Mesodermal cell (in vitro differentiated cells): ENCODE measurements at regions not wholly inside any gene's neighbourhood (a gene's known extent, or its start where the extent isn't known, plus 50 kb on each side); places are given as distances from the start of the nearest gene placed in this dataset.
A peak's percentile ranks its signal among the peaks of the same experiment; 100 is the strongest.

Experiments
- H3K27ac ChIP-seq: 2 replicates; pipeline ENCODE4 v1.7.0; 2013; ENCODE audit warnings: mild to moderate bottlenecking, low read depth, low read length, moderate library complexity; ENCODE audit not compliant: severe bottlenecking
- H3K36me3 ChIP-seq: 2 replicates; pipeline ENCODE4 v1.7.1; 2013; ENCODE audit warnings: mild to moderate bottlenecking, low read length, moderate library complexity; ENCODE audit not compliant: control insufficient read depth, insufficient read depth
- H3K4me1 ChIP-seq: one replicate; pipeline ENCODE4 v1.7.1; 2013; ENCODE audit warnings: mild to moderate bottlenecking, low read length; ENCODE audit not compliant: insufficient read depth, control insufficient read depth, poor library complexity, severe bottlenecking
- H3K4me3 ChIP-seq: 2 replicates; pipeline ENCODE4 v1.7.0; 2013; ENCODE audit warnings: low read length, control low read depth, mild to moderate bottlenecking; ENCODE audit not compliant: insufficient read depth, poor library complexity, severe bottlenecking; ENCODE audit errors: extremely low read depth
- H3K9me3 ChIP-seq: 2 replicates; pipeline ENCODE4 v1.7.1; 2013; ENCODE audit warnings: mild to moderate bottlenecking, low read length, moderate library complexity; ENCODE audit not compliant: control insufficient read depth
- WGBS, 2 experiments: methylation state at CpG; one replicate each; pipeline ENCODE4 v1.1.5; 2013; ENCODE audit warnings: missing lambda C conversion rate in 2 of 2; ENCODE audit not compliant: insufficient coverage in 2 of 2; 5-methylcytosine and 5-hydroxymethylcytosine counted together

- H3K9me3 ChIP-seq: no peaks in the 10 kb centered on the region
- no peaks in the 10 kb centered on the region for H3K36me3 ChIP-seq
- H3K27ac ChIP-seq: no peak overlapping the region
- no CpG with 5 or more reads among the region's 3 CpGs for WGBS, 2 experiments
- peaks cover 1% of the 10 kb centered on the region for H3K4me1 ChIP-seq
- H3K4me3 ChIP-seq: no peak overlapping the region
Observed at GRCh38 chr11:131005829-131006228, 89.5 kb upstream of the SNX19 start.

GRCh38 chr11:131025020-131025419 lies 108.7 kb upstream of the SNX19 start:
- WGBS, 2 experiments: no CpG with 5 or more reads among the region's 1 CpG
- no peak overlapping the region for H3K4me3 ChIP-seq

DNA sequence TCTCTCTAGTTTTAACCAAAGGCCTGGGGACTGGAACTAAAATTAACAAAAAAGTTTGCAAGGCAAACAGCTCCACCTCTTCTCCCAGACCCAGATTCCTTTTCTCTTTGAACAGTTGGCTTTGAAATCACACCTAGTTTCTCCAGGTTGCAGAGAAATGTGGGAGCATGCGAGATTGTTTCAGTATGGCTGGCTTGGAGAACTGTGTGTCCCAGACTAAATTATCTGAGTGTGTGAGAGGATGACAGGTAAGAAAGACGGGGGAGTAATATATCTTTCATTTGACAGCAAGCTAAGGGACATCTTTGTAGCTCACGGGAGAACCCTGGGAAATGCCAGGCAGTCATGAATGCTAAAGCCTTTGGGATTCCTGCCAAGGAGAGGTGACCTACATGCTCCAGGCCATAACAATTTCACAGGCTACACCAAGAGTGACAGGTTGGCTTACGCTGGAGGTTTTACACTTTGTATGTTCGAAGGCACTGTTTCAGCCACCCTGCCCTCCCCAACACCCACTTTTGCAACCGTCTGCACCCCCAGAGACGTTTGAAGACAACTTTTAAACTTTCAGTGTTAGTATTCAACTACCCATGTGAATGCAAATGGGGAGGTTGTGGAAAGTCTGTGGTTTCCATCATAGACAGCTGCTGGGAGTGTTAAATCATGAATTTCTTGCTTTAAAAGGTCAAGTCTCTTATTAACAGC lies 109.3 kb upstream of the SNX19 start:
- no peaks in the 10 kb centered on the region for H3K9me3 ChIP-seq
- H3K4me1 ChIP-seq: no peaks in the 10 kb centered on the region
- no peaks in the 10 kb centered on the region for H3K36me3 ChIP-seq
- 74 to 89% methylated on average over 4 to 5 of the region's 7 CpGs for WGBS, 2 experiments
- H3K27ac ChIP-seq: no peak overlapping the region
- no peak overlapping the region for H3K4me3 ChIP-seq

More at GRCh38 chr11:131025020-131025419, 108.7 kb upstream of the SNX19 start:
- no peaks in the 10 kb centered on the region for H3K4me1 ChIP-seq
- H3K27ac ChIP-seq: no peak overlapping the region
- no peaks in the 10 kb centered on the region for H3K9me3 ChIP-seq
- H3K36me3 ChIP-seq: no peaks in the 10 kb centered on the region

DNA sequence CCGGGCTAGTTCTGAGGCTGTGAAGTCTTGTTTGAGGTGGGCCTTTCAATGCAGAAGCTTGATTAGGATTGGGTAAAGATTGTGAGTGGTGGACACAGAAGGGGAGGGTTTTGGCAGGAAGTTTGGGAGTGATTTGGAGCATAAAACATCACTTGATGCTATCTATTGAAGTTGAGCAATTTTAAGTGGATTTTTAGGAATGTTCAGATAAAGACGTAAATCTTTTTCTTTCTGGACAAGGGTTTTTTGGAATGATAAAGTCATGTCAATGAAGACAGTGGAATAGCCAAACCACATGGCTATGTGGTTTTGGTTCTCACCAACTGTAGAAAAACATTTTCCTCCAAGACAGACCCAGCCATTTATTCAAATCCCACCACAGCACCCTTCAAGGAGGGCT lies 111.2 kb upstream of the SNX19 start:
- no peaks in the 10 kb centered on the region for H3K36me3 ChIP-seq
- H3K4me1 ChIP-seq: no peaks in the 10 kb centered on the region
- WGBS, 2 experiments: 93% methylated on average over 1 of the region's 2 CpGs; no CpG with 5 or more reads in 1 of the 2 experiments
- no peak overlapping the region for H3K4me3 ChIP-seq
- no peak overlapping the region for H3K27ac ChIP-seq
- no peaks in the 10 kb centered on the region for H3K9me3 ChIP-seq

- Histone ChIP-seq H3K9me3 (no peaks in the 10 kb centered on the region), H3K27ac (peak overlapping the region; percentile 69), H3K36me3 (no peaks in the 10 kb centered on the region), H3K4me1 (peaks cover 12% of the 10 kb centered on the region), H3K4me3 (no peak overlapping the region)
- 56 to 65% methylated on average over 3 to 4 of the region's 5 CpGs for WGBS, 2 experiments
Observed at GRCh38 chr11:131033151-131033651, 116.9 kb upstream of the SNX19 start.

DNA sequence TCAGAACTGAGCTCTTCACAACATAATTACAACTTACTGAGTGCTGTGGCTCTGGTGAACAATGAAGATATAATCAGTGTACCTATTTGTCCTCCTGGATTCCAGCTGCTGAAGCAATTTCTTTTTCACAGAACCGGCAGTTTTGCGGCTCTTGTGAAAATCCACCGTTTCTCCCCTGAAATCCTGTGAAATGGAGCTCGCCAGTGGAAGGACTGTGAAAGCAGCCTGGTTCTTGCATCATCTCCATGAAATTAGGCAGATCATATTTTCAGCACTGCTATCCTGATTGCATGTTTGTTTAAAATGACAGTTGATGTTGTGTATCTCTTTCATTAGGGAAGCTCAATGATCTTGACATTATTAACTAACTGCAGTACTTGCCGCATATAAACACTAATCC lies 120.2 kb upstream of the SNX19 start:
- 92 to 96% methylated on average over 5 of the region's 5 CpGs for WGBS, 2 experiments
- Histone ChIP-seq H3K9me3 (no peaks in the 10 kb centered on the region), H3K36me3 (no peaks in the 10 kb centered on the region), H3K4me1 (peaks cover 12% of the 10 kb centered on the region), H3K27ac (no peak overlapping the region), H3K4me3 (no peak overlapping the region)

DNA sequence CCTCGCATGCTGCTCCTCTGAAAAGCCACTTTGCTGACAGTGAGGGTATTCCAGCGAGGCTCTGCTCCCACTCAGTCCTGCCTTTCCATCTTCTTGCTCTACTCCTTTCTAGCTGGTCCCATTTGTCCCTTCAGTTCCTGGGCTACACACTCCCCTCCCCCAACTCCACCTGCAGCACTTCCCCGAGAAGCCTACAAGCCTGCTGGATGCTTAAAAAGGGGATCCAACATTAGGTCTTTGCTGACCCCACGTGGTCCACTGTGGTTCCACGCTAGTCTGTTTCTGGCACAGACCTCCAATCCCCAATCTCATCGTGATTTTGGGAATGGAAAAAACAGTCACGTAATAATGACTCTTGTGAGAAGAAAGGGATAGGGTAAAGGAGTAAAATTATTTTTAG lies 121.6 kb upstream of the SNX19 start:
- H3K27ac ChIP-seq: no peak overlapping the region
- no peaks in the 10 kb centered on the region for H3K9me3 ChIP-seq
- H3K36me3 ChIP-seq: no peaks in the 10 kb centered on the region
- peaks cover 10% of the 10 kb centered on the region for H3K4me1 ChIP-seq
- 72 to 75% methylated on average over 4 to 5 of the region's 7 CpGs for WGBS, 2 experiments
- H3K4me3 ChIP-seq: no peak overlapping the region

- H3K36me3 ChIP-seq: no peaks in the 10 kb centered on the region
- H3K27ac ChIP-seq: no peak overlapping the region
- no peaks in the 10 kb centered on the region for H3K9me3 ChIP-seq
- WGBS, 2 experiments: 44 to 47% methylated on average over 4 of the region's 5 CpGs
- H3K4me1 ChIP-seq: peaks cover 2% of the 10 kb centered on the region
- H3K4me3 ChIP-seq: no peak overlapping the region
Observed at GRCh38 chr11:131038597-131038996, 122.3 kb upstream of the SNX19 start.

DNA sequence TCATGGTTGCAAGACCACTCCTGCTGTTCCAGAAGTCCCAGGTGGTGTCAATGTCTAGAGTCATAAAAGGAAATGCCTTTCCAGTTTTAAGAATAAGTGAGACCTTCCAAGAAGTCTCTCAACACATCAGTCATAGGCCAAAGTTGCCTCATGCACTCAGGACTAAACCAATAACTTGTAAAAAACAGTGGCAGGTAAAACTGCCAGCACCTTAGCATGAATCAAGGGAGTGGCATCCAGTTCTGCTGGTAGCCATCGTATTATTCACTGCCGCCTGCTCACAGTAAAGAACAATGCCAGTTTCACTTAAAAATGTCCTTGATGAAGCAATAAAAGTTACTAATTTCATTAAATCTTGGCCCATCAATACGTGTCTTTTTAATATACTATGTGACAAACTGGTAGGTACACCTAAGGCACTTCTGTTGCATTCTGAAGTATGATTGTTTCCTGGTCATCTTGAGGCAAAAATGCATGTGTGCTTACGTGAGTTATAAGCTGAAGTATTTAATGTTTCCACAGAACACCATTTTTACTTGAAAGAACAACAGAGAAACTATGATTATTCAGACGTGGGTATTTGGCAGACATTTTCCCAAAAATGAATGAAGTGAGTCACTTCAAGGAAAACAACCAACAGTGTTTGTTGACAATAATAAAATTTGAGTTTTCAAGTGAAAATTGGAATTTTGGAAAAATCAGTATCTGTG lies 125.2 kb upstream of the SNX19 start:
- H3K27ac ChIP-seq: no peak overlapping the region
- no peak overlapping the region for H3K4me3 ChIP-seq
- 93 to 100% methylated on average over 2 to 3 of the region's 5 CpGs for WGBS, 2 experiments
- H3K36me3 ChIP-seq: no peaks in the 10 kb centered on the region
- H3K9me3 ChIP-seq: no peaks in the 10 kb centered on the region
- H3K4me1 ChIP-seq: no peaks in the 10 kb centered on the region

DNA sequence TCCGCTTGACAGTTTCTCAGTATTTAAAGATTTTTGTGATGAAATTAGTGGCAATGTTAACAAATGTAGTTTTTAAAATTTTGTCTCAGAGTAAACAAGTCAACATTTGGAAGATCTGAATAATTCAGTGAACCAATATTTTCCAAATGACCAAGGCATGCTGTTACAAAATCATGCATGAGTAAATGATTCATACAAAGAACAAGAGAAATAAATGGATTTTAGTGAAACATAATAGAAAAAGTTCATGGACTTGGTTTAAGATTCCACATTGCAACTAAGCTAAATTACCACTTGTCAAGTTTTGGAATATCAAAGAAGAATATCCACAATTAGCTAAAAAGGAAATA lies 125.7 kb upstream of the SNX19 start:
- no peaks in the 10 kb centered on the region for H3K4me1 ChIP-seq
- H3K27ac ChIP-seq: no peak overlapping the region
- H3K4me3 ChIP-seq: no peak overlapping the region
- WGBS, 2 experiments: 67% methylated on average over 1 of the region's 1 CpG; no CpG with 5 or more reads in 1 of the 2 experiments
- no peaks in the 10 kb centered on the region for H3K36me3 ChIP-seq
- no peaks in the 10 kb centered on the region for H3K9me3 ChIP-seq

- H3K4me3 ChIP-seq: no peak overlapping the region
- no peak overlapping the region for H3K27ac ChIP-seq
- H3K4me1 ChIP-seq: no peaks in the 10 kb centered on the region
- WGBS, 2 experiments: 100% methylated on average over 1 of the region's 1 CpG; no CpG with 5 or more reads in 1 of the 2 experiments
- no peaks in the 10 kb centered on the region for H3K9me3 ChIP-seq
- no peaks in the 10 kb centered on the region for H3K36me3 ChIP-seq
Observed at GRCh38 chr11:131043251-131043650, 127.0 kb upstream of the SNX19 start.
